CD14-positive monocyte (primary cell): ENCODE measurements at regions not wholly inside any gene's neighbourhood (a gene's known extent, or its start where the extent isn't known, plus 50 kb on each side); places are given as distances from the start of the nearest gene placed in this dataset.

Source experiments
- DNase-seq, 3 donors: peaks; one replicate each; pipeline ENCODE4 v3.0.0-alpha.2; 2011 to 2022
- H2AFZ ChIP-seq: 2 replicates; pipeline ENCODE4 v1.6.0; 2012; ENCODE audit warnings: mild to moderate bottlenecking, low read depth, low read length, inconsistent platforms; ENCODE audit not compliant: insufficient read depth, poor library complexity, severe bottlenecking
- H3K27ac ChIP-seq, 2 donors: 1 replicate in 1 of 2; 2 replicates in 1 of 2; pipeline ENCODE4 v1.5.1; 2012 to 2013; ENCODE audit warnings: low read length in 2 of 2, control low read depth in 1 of 2, inconsistent platforms in 1 of 2, low read depth in 1 of 2, mild to moderate bottlenecking in 1 of 2
- H3K27me3 ChIP-seq, 2 donors: one replicate each; pipeline versions ENCODE4 v1.6.0 to v1.6.1; 2011 to 2013; ENCODE audit warnings: low read length in 2 of 2; ENCODE audit not compliant: control insufficient read depth in 2 of 2, insufficient read depth in 2 of 2
- H3K36me3 ChIP-seq, 2 donors: replicated peaks in 1 of 2; 1 replicate in 1 of 2; 2 replicates in 1 of 2; pipeline versions ENCODE4 v1.5.1 to v1.6.1; 2012 to 2013; ENCODE audit warnings: low read length in 2 of 2, control low read depth in 1 of 2, inconsistent platforms in 1 of 2, mild to moderate bottlenecking in 1 of 2; ENCODE audit not compliant: insufficient read depth in 2 of 2, control insufficient read depth in 1 of 2
- H3K4me1 ChIP-seq, 2 donors: 1 replicate in 1 of 2; 2 replicates in 1 of 2; pipeline versions ENCODE4 v1.5.1 to v1.6.1; 2012 to 2013; ENCODE audit warnings: low read length in 2 of 2, control low read depth in 1 of 2, inconsistent platforms in 1 of 2, mild to moderate bottlenecking in 1 of 2, moderate library complexity in 1 of 2; ENCODE audit not compliant: insufficient read depth in 2 of 2, control insufficient read depth in 1 of 2
- H3K4me2 ChIP-seq: replicated peaks from 2 replicates; pipeline ENCODE3; 2012; ENCODE audit warnings: low read length, moderate library complexity, mild to moderate bottlenecking; ENCODE audit not compliant: poor library complexity, severe bottlenecking; ENCODE audit errors: extremely low read depth
- H3K4me3 ChIP-seq, 3 experiments: fragments of 200-600 bp in 1 of 3; sonication (generic) in 1 of 3; replicated peaks in 1 of 3; 1 replicate in 2 of 3; 2 replicates in 1 of 3; pipeline ENCODE4 v1.5.1; 2011 to 2013; ENCODE audit warnings: low read length in 3 of 3, mild to moderate bottlenecking in 3 of 3, control low read depth in 2 of 3, low read depth in 2 of 3, inconsistent platforms in 1 of 3, moderate library complexity in 1 of 3
- H3K79me2 ChIP-seq: 2 replicates; pipeline ENCODE4 v1.6.0; 2012; ENCODE audit warnings: mild to moderate bottlenecking, control low read depth, inconsistent platforms, low read length, moderate library complexity; ENCODE audit not compliant: insufficient read depth
- H3K9ac ChIP-seq: 2 replicates; pipeline ENCODE4 v1.6.0; 2017; ENCODE audit warnings: low read length, mild to moderate bottlenecking; ENCODE audit not compliant: insufficient read depth, poor library complexity, severe bottlenecking
- H3K9me3 ChIP-seq, 2 donors: replicated peaks in 1 of 2; 1 replicate in 1 of 2; 2 replicates in 1 of 2; pipeline versions ENCODE4 v1.5.1 to v1.6.1; 2012 to 2013; ENCODE audit warnings: low read length in 2 of 2, control low read depth in 1 of 2; ENCODE audit not compliant: control insufficient read depth in 1 of 2, insufficient read depth in 1 of 2
- H4K20me1 ChIP-seq: 2 replicates; pipeline ENCODE4 v1.6.0; 2012; ENCODE audit warnings: mild to moderate bottlenecking, low read length, control low read depth, moderate library complexity; ENCODE audit not compliant: insufficient read depth
- H3K27ac Mint-ChIP-seq, 7 donors: one replicate each; pipeline ENCODE4 v1.8.0; 2020; ENCODE audit warnings: mild to moderate bottlenecking in 7 of 7, mixed read lengths in 7 of 7, moderate library complexity in 6 of 7, inconsistent platforms in 2 of 7
- H3K27me3 Mint-ChIP-seq, 3 donors: one replicate each; pipeline ENCODE4 v1.8.0; 2021 to 2022; ENCODE audit warnings: low read depth in 3 of 3, mild to moderate bottlenecking in 3 of 3, mixed read lengths in 3 of 3, moderate library complexity in 3 of 3, inconsistent platforms in 1 of 3
- H3K36me3 Mint-ChIP-seq, 2 donors: one replicate each; pipeline ENCODE4 v1.8.0; 2020; ENCODE audit warnings: mixed read lengths in 2 of 2, inconsistent platforms in 1 of 2, mild to moderate bottlenecking in 1 of 2
- H3K4me1 Mint-ChIP-seq: one replicate; pipeline ENCODE4 v1.8.0; 2020; ENCODE audit warnings: mild to moderate bottlenecking, mixed read lengths
- H3K4me3 Mint-ChIP-seq, 2 donors: one replicate each; pipeline ENCODE4 v1.8.0; 2020; ENCODE audit warnings: mild to moderate bottlenecking in 2 of 2, mixed read lengths in 2 of 2, moderate library complexity in 1 of 2
- H3K9me3 Mint-ChIP-seq, 7 donors: one replicate each; pipeline ENCODE4 v1.8.0; 2020 to 2022; ENCODE audit warnings: mixed read lengths in 7 of 7, mild to moderate bottlenecking in 6 of 7, moderate library complexity in 6 of 7, inconsistent platforms in 2 of 7
- CTCF ChIP-seq: fragments of 200-600 bp; IDR thresholded peaks from one replicate; pipeline ENCODE4 v1.8.0; 2022; ENCODE audit warnings: antibody characterized with exemption, mild to moderate bottlenecking
- WGBS: methylation state at CpG from one replicate; pipeline ENCODE4 v1.1.5; 2013; ENCODE audit warnings: missing lambda C conversion rate; ENCODE audit not compliant: insufficient coverage; 5-methylcytosine and 5-hydroxymethylcytosine counted together
- intact Hi-C, 2 donors: fragments of 100-400 bp; cut with micrococcal nuclease; formaldehyde crosslinking; loops; one replicate each; pipeline versions ENCODE4 v1.15.0 to v1.15.1; 2023

- Histone ChIP-seq H4K20me1 (peaks cover 98% of the 10 kb centered on the region), H3K4me1 (peaks cover 29 to 43% of the 10 kb centered on the region in 2 donors), H3K27me3 (no peaks in the 10 kb centered on the region), H3K9me3 (no peaks in the 10 kb centered on the region), H3K79me2 (peaks cover 97% of the 10 kb centered on the region), H3K4me3 (no peak overlapping the region), H2AFZ (no peak overlapping the region), H3K36me3 (no peaks in the 10 kb centered on the region), H3K9ac (no peak overlapping the region), H3K4me2 (no peak overlapping the region), H3K27ac (no peak overlapping the region)
- Mint-ChIP-seq H3K36me3 (peaks cover 2 to 7% of the 10 kb centered on the region in 2 donors), H3K27ac (peak overlapping the region in 1 of 7 donors; percentile 35), H3K27me3 (peaks cover 2 to 12% (median 5%) of the 10 kb centered on the region in 3 donors), H3K9me3 (peaks cover 0 to 4% (median 0%) of the 10 kb centered on the region in 7 donors), H3K4me1 (peaks cover 52% of the 10 kb centered on the region), H3K4me3 (no peak overlapping the region)
- WGBS, result 87% methylated on average over 5 of the region's 12 CpGs
- no peak for TF ChIP-seq CTCF
- intact Hi-C loops, result no loop called here
- no peak for DNase-seq
Measured at GRCh38 chr22:25399649-25400151, 164.8 kb upstream of the GRK3 start.

GRCh38 chr22:25402160-25402500 is 162.3 kb upstream of the GRK3 start:
- Histone ChIP-seq H3K4me2 (no peak overlapping the region), H3K27me3 (no peaks in the 10 kb centered on the region), H3K9me3 (no peaks in the 10 kb centered on the region), H3K9ac (no peak overlapping the region), H3K27ac (no peak overlapping the region), H4K20me1 (peaks cover 74% of the 10 kb centered on the region), H3K4me3 (no peak overlapping the region), H3K4me1 (peaks cover 44 to 60% of the 10 kb centered on the region in 2 donors), H3K79me2 (peaks cover 78% of the 10 kb centered on the region), H2AFZ (no peak overlapping the region), H3K36me3 (no peaks in the 10 kb centered on the region)
- Mint-ChIP-seq H3K27me3 (peaks cover 3 to 12% (median 5%) of the 10 kb centered on the region in 3 donors), H3K9me3 (peaks cover 0 to 4% (median 0%) of the 10 kb centered on the region in 7 donors), H3K4me3 (no peak overlapping the region), H3K4me1 (peaks cover 69% of the 10 kb centered on the region), H3K36me3 (peaks cover 2 to 8% of the 10 kb centered on the region in 2 donors), H3K27ac (no peak overlapping the region)
- DNase-seq, result no peak
- intact Hi-C loops, result no loop called here
- WGBS, result 55% methylated on average over 5 of the region's 6 CpGs
- no peak for TF ChIP-seq CTCF
